ENCODE measurements at regions not wholly inside any gene's neighbourhood (a gene's known extent, or its start where the extent isn't known, plus 50 kb on each side); places are given as distances from the start of the nearest gene placed in this dataset.

DNA sequence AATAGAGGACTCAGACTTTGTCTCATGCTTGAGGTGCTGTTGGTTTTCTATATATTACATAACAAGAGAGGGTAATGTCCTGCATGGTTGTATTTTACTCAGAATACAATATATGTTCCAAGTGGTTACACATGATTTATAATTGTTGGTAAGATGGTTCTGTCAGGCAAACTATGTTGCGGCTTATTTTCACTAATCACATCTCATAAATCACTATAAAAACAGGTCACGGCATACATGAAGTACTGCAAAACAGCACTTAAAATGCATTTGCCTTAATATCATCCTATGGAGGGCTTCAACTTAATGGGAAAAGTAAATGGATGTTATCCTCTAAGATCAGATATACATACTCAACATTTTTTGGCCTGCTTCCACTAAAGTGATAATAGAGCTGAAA is 246.0 kb upstream of the ARSJ start:
- TF ChIP-seq POLR2A (IDR thresholded peaks at IDR 0.05) = no peak
- TF ChIP-seq, protein P1, sequence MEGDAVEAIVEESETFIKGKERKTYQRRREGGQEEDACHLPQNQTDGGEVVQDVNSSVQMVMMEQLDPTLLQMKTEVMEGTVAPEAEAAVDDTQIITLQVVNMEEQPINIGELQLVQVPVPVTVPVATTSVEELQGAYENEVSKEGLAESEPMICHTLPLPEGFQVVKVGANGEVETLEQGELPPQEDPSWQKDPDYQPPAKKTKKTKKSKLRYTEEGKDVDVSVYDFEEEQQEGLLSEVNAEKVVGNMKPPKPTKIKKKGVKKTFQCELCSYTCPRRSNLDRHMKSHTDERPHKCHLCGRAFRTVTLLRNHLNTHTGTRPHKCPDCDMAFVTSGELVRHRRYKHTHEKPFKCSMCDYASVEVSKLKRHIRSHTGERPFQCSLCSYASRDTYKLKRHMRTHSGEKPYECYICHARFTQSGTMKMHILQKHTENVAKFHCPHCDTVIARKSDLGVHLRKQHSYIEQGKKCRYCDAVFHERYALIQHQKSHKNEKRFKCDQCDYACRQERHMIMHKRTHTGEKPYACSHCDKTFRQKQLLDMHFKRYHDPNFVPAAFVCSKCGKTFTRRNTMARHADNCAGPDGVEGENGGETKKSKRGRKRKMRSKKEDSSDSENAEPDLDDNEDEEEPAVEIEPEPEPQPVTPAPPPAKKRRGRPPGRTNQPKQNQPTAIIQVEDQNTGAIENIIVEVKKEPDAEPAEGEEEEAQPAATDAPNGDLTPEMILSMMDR (IDR thresholded peaks at IDR 0.05) = no peak
- TF ChIP-seq POLR2AphosphoS5 (IDR thresholded peaks at IDR 0.05) = no peak
- no peak for TF ChIP-seq EP300 (IDR thresholded peaks at IDR 0.05; ENCODE audit: low read depth)

Measured in transverse colon (tissue), 4 donors.